GM12873 (cell line): ENCODE measurements at regions not wholly inside any gene's neighbourhood (a gene's known extent, or its start where the extent isn't known, plus 50 kb on each side); places are given as distances from the start of the nearest gene placed in this dataset.

Experiments
- TF ChIP-seq, protein P1 (sequence below): IDR thresholded peaks from 2 replicates; pipeline ENCODE4 v1.5.1; 2012; ENCODE audit warnings: low read depth, mild to moderate bottlenecking, moderate library complexity, low read length, control low read depth; ENCODE audit not compliant: insufficient read depth; ENCODE audit errors: missing control alignments

- TF ChIP-seq, protein P1, sequence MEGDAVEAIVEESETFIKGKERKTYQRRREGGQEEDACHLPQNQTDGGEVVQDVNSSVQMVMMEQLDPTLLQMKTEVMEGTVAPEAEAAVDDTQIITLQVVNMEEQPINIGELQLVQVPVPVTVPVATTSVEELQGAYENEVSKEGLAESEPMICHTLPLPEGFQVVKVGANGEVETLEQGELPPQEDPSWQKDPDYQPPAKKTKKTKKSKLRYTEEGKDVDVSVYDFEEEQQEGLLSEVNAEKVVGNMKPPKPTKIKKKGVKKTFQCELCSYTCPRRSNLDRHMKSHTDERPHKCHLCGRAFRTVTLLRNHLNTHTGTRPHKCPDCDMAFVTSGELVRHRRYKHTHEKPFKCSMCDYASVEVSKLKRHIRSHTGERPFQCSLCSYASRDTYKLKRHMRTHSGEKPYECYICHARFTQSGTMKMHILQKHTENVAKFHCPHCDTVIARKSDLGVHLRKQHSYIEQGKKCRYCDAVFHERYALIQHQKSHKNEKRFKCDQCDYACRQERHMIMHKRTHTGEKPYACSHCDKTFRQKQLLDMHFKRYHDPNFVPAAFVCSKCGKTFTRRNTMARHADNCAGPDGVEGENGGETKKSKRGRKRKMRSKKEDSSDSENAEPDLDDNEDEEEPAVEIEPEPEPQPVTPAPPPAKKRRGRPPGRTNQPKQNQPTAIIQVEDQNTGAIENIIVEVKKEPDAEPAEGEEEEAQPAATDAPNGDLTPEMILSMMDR = no peak
Observed at GRCh38 chr6:79392094-79392493, 145.1 kb downstream of the LCA5 start.

DNA sequence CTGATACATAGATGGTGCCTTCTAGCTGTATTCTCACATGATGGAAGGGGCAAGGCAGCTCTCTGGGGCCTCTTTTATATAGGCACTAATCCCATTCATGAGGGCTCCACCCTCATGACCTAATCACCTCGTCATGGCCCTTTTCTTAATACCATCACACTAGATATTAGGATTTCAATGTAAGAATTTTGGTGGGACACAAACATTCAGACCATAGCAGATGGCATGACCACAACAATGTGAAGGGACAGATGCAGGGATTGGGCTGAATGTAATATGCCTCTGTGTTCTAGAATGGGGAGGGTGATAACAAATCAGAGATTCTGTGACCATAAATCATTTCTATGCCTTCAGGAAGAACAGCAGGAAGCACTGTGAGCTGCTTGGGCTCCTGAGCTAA, 145.8 kb downstream of the LCA5 start:
- TF ChIP-seq, protein P1 = no peak

DNA sequence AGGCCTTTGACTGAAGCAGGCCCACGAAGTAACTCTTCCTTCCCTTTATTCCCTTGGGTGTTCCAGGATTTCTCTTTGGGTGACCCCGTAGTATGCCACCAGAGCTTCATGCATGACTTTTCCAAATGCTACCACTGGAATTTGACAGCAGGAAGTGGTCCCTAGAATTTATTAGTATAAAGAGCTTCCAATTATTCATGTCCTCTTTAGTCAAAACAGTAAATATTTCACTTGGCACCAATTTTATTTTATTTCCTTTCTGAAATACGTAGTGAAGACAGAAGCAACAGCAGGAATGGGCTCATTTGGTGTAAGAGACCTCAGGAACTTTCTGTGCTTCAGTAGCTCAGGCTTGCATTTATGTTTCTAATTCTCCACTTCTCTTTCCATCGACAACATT, 151.3 kb downstream of the LCA5 start:
- TF ChIP-seq, protein P1 = no peak

DNA sequence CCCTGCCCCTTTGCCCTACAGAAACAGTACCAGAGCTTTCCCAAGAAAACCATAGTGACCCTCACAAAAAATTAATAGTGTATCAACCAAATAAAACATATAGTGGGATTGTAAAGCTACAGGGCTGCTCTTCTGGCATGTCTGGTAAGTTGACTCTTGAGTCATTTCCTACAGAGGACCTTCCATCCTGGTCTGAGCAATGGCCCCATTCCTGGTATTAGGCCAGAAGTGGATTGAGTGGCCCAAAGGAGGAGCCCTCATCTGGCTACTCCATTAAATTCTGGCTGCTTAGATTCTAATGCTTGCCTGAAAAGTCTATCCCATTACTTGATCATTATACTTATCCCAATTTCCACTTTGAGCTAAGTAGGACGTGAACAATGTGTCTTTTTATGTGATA, 150.9 kb upstream of the HMGN3 start:
- TF ChIP-seq, protein P1 = no peak

DNA sequence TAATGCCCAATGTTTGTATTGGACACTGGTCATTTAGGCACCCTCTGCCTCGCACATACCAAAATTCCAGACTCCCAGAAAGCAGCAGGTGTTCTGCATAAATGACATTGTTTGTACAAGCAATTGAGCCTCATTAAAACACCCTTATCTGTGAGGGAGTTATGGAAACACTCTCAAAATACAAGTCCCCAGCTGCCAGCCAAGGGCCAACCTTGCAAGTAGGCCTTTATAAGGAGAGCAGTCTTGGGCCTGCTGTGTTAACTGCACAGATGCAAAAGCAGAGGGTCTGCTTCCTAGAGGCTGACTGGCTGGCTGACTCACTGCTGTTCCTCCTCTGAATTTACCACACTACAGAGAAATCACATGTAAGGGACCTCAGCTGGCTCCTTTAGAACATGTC, 150.4 kb upstream of the HMGN3 start:
- TF ChIP-seq, protein P1 = no peak

GRCh38 chr6:79378957-79379356, 144.5 kb upstream of the HMGN3 start:
- TF ChIP-seq, protein P1 = no peak

- TF ChIP-seq, protein P1 = no peak
Observed at GRCh38 chr6:79377888-79378348, 143.4 kb upstream of the HMGN3 start.
